GM23338 (cell line): ENCODE measurements at regions not wholly inside any gene's neighbourhood (a gene's known extent, or its start where the extent isn't known, plus 50 kb on each side); places are given as distances from the start of the nearest gene placed in this dataset.

ENCODE experiments used
- ATAC-seq: fragments of 200-7000 bp; cut with Tn5 transposase; 3 replicates; pipeline ENCODE4 v1.9.1; 2020
- DNase-seq: peaks from one replicate; pipeline ENCODE4 v3.0.0-alpha.2; 2015; ENCODE audit warnings: low spot score
- H2AFZ ChIP-seq: fragments of 200-600 bp; sonication (generic); 2 replicates; pipeline ENCODE4 v1.8.0; 2016; ENCODE audit warnings: antibody characterized with exemption, mild to moderate bottlenecking, moderate library complexity
- H3F3A ChIP-seq: fragments of 200-600 bp; sonication (generic); replicated peaks from 2 replicates; pipeline ENCODE4 v1.8.0; 2017; ENCODE audit warnings: antibody characterized with exemption, mixed run types, low read depth
- H3K27ac ChIP-seq: fragments of 200-600 bp; sonication (generic); 2 replicates; pipeline ENCODE4 v1.6.1; 2016; ENCODE audit warnings: low read depth
- H3K27me3 ChIP-seq: fragments of 200-600 bp; sonication (generic); 2 replicates; pipeline ENCODE4 v1.8.0; 2016; ENCODE audit warnings: mild to moderate bottlenecking, mixed run types, moderate library complexity; ENCODE audit not compliant: insufficient read depth
- H3K36me3 ChIP-seq: fragments of 200-600 bp; sonication (generic); 2 replicates; pipeline ENCODE4 v1.8.0; 2016; ENCODE audit warnings: mild to moderate bottlenecking; ENCODE audit not compliant: insufficient read depth
- H3K4me1 ChIP-seq: fragments of 200-600 bp; sonication (generic); 2 replicates; pipeline ENCODE4 v1.8.0; 2016; ENCODE audit warnings: mild to moderate bottlenecking, moderate library complexity; ENCODE audit not compliant: insufficient read depth
- H3K4me2 ChIP-seq: fragments of 200-600 bp; sonication (generic); 2 replicates; pipeline ENCODE4 v1.7.1; 2017; ENCODE audit warnings: mixed run types
- H3K4me3 ChIP-seq: fragments of 200-600 bp; sonication (generic); 2 replicates; pipeline ENCODE4 v1.6.1; 2016; ENCODE audit warnings: mixed run types
- H3K79me2 ChIP-seq: fragments of 200-600 bp; sonication (generic); replicated peaks from 2 replicates; pipeline ENCODE4 v1.8.0; 2017; ENCODE audit warnings: mild to moderate bottlenecking; ENCODE audit not compliant: insufficient read depth
- H3K9me2 ChIP-seq: fragments of 200-600 bp; sonication (generic); 2 replicates; pipeline ENCODE4 v1.8.0; 2017; ENCODE audit not compliant: insufficient read depth
- H4K20me1 ChIP-seq: fragments of 200-600 bp; sonication (generic); replicated peaks from 2 replicates; pipeline ENCODE4 v1.8.0; 2017; ENCODE audit warnings: mild to moderate bottlenecking; ENCODE audit not compliant: insufficient read depth
- H3K27ac Mint-ChIP-seq: 2 replicates; pipeline ENCODE4 v1.8.0; 2020; ENCODE audit warnings: inconsistent platforms, mild to moderate bottlenecking, moderate library complexity, mixed read lengths
- H3K27me3 Mint-ChIP-seq: 3 replicates; pipeline ENCODE4 v1.8.0; 2022; ENCODE audit warnings: low read depth, mild to moderate bottlenecking, moderate library complexity, mixed read lengths, inconsistent platforms; ENCODE audit not compliant: insufficient read depth, poor library complexity
- H3K36me3 Mint-ChIP-seq: 3 replicates; pipeline ENCODE4 v1.8.0; 2021; ENCODE audit warnings: low read depth, mild to moderate bottlenecking, inconsistent platforms, moderate library complexity, mixed read lengths
- H3K4me1 Mint-ChIP-seq: 3 replicates; pipeline ENCODE4 v1.8.0; 2020; ENCODE audit warnings: mild to moderate bottlenecking, inconsistent platforms, mixed read lengths
- H3K4me3 Mint-ChIP-seq: 3 replicates; pipeline ENCODE4 v1.8.0; 2021; ENCODE audit warnings: moderate library complexity, mild to moderate bottlenecking, inconsistent platforms, mixed read lengths
- H3K9me3 Mint-ChIP-seq: 3 replicates; pipeline ENCODE4 v1.8.0; 2020; ENCODE audit warnings: moderate library complexity, mild to moderate bottlenecking, inconsistent platforms, mixed read lengths
- CTCF ChIP-seq, 2 experiments: fragments of 200-600 bp in 1 of 2; sonication (generic) in 1 of 2; conservative IDR thresholded peaks; 2 replicates each; pipeline versions ENCODE4 v1.5.1 to v1.6.1; 2016 to 2017; ENCODE audit warnings: antibody characterized with exemption in 2 of 2, low read depth in 2 of 2, mild to moderate bottlenecking in 2 of 2, moderate library complexity in 1 of 2
- POLR2AphosphoS5 ChIP-seq: IDR thresholded peaks from 2 replicates; pipeline ENCODE4 v1.6.1; 2016; ENCODE audit warnings: antibody characterized with exemption, low read depth
- REST ChIP-seq: IDR thresholded peaks from one replicate; pipeline ENCODE4 v1.6.1; 2018; ENCODE audit warnings: antibody characterized with exemption; ENCODE audit not compliant: unreplicated experiment
- STAT1 ChIP-seq: IDR thresholded peaks from one replicate; pipeline ENCODE4 v1.6.1; 2016; ENCODE audit warnings: antibody characterized with exemption; ENCODE audit not compliant: unreplicated experiment
- ZNF331 ChIP-seq: fragments of 250-450 bp; sonication (Bioruptor Pico); IDR thresholded peaks from 2 replicates; pipeline ENCODE4 v1.5.0; 2020; ENCODE audit warnings: low read depth, mild to moderate bottlenecking, moderate library complexity
- ZNF462 ChIP-seq: fragments of 250-450 bp; sonication (Bioruptor Pico); IDR thresholded peaks from 2 replicates; pipeline ENCODE4 v1.5.0; 2020; ENCODE audit warnings: mild to moderate bottlenecking, moderate library complexity

- Mint-ChIP-seq H3K27me3 (peaks cover 7% of the 10 kb centered on the region), H3K4me1 (peaks cover 3% of the 10 kb centered on the region; the same call in 1 of the 3 replicates), H3K27ac (no peak overlapping the region), H3K36me3 (no peaks in the 10 kb centered on the region), H3K9me3 (no peaks in the 10 kb centered on the region; the same call in 2 of the 3 replicates), H3K4me3 (no peak overlapping the region)
- Histone ChIP-seq H3K27me3 (peaks cover 32% of the 10 kb centered on the region), H3K4me2 (no peak overlapping the region), H3K27ac (no peak overlapping the region), H2AFZ (no peak overlapping the region), H3K9me2 (no peaks in the 10 kb centered on the region), H3K4me1 (no peaks in the 10 kb centered on the region), H3F3A (no peaks in the 10 kb centered on the region), H4K20me1 (no peaks in the 10 kb centered on the region), H3K79me2 (no peaks in the 10 kb centered on the region), H3K4me3 (no peak overlapping the region), H3K36me3 (no peaks in the 10 kb centered on the region)
- no peak for TF ChIP-seq STAT1
- TF ChIP-seq CTCF (conservative IDR thresholded peaks at IDR 0.05; ENCODE audit: low read depth in 2 of 2), result no peak
- no peak for DNase-seq
- no peak for ATAC-seq
Measured at GRCh38 chrX:7447801-7448499, 300.0 kb upstream of the PUDP start.

- Histone ChIP-seq H3K4me2 (no peak overlapping the region), H3K27ac (no peak overlapping the region), H2AFZ (no peak overlapping the region), H3K9me2 (no peaks in the 10 kb centered on the region), H3K79me2 (no peaks in the 10 kb centered on the region), H3K4me1 (no peaks in the 10 kb centered on the region), H4K20me1 (no peaks in the 10 kb centered on the region), H3F3A (no peaks in the 10 kb centered on the region), H3K4me3 (no peak overlapping the region), H3K36me3 (no peaks in the 10 kb centered on the region), H3K27me3 (peaks cover 32% of the 10 kb centered on the region)
- no peak for DNase-seq
- ATAC-seq, result no peak
- Mint-ChIP-seq H3K4me3 (no peak overlapping the region), H3K9me3 (no peaks in the 10 kb centered on the region; the same call in 2 of the 3 replicates), H3K36me3 (no peaks in the 10 kb centered on the region), H3K27me3 (peaks cover 9% of the 10 kb centered on the region), H3K4me1 (peaks cover 3% of the 10 kb centered on the region; the same call in 1 of the 3 replicates), H3K27ac (no peak overlapping the region)
- TF ChIP-seq ZNF462, result no peak
- no peak for TF ChIP-seq ZNF331 (CRISPR knock-in tag)
- no peak for TF ChIP-seq CTCF (conservative IDR thresholded peaks at IDR 0.05; ENCODE audit: low read depth in 2 of 2)
- no peak for TF ChIP-seq POLR2AphosphoS5
- TF ChIP-seq REST, result no peak
Measured at GRCh38 chrX:7446815-7447214, 298.9 kb upstream of the PUDP start.
